Ishikawa (cell line): ENCODE measurements at regions not wholly inside any gene's neighbourhood (a gene's known extent, or its start where the extent isn't known, plus 50 kb on each side); places are given as distances from the start of the nearest gene placed in this dataset.

Experiments
- CEBPB ChIP-seq: IDR thresholded peaks from 2 replicates; pipeline ENCODE4 v1.6.1; 2012
- CREB1 ChIP-seq: IDR thresholded peaks from 2 replicates; pipeline ENCODE4 v1.6.1; 2012; ENCODE audit warnings: low read depth
- EGR1 ChIP-seq: IDR thresholded peaks from 2 replicates; pipeline ENCODE4 v1.6.1; 2012
- EP300 ChIP-seq: IDR thresholded peaks from 2 replicates; pipeline ENCODE4 v1.6.1; 2012; ENCODE audit warnings: borderline replicate concordance
- FOXM1 ChIP-seq: IDR thresholded peaks from 2 replicates; pipeline ENCODE4 v1.6.1; 2012; ENCODE audit warnings: low read depth, borderline replicate concordance
- NFIC ChIP-seq: IDR thresholded peaks from 2 replicates; pipeline ENCODE4 v1.6.1; 2012
- RAD21 ChIP-seq: IDR thresholded peaks from 2 replicates; pipeline ENCODE4 v1.6.1; 2012; ENCODE audit warnings: low read depth
- TAF1 ChIP-seq: IDR thresholded peaks from 2 replicates; pipeline ENCODE4 v1.6.1; 2012; ENCODE audit warnings: low read depth, mild to moderate bottlenecking
- TCF12 ChIP-seq: IDR thresholded peaks from 2 replicates; pipeline ENCODE4 v1.6.1; 2012; ENCODE audit warnings: low read depth
- TEAD4 ChIP-seq: IDR thresholded peaks from 2 replicates; pipeline ENCODE4 v1.6.1; 2012
- YY1 ChIP-seq: IDR thresholded peaks from 2 replicates; pipeline ENCODE4 v1.6.1; 2012; ENCODE audit warnings: low read depth
- ZBTB7A ChIP-seq: IDR thresholded peaks from 2 replicates; pipeline ENCODE4 v1.6.1; 2012; ENCODE audit warnings: low read depth
- TF ChIP-seq, protein P1 (sequence below): IDR thresholded peaks from 2 replicates; pipeline ENCODE4 v1.6.1; 2012; ENCODE audit warnings: low read depth, mild to moderate bottlenecking
- TF ChIP-seq, protein P2 (sequence below): IDR thresholded peaks from 2 replicates; pipeline ENCODE4 v1.6.1; 2012
- TF ChIP-seq, protein P3 (sequence below): IDR thresholded peaks from 2 replicates; pipeline ENCODE4 v1.6.1; 2012

DNA sequence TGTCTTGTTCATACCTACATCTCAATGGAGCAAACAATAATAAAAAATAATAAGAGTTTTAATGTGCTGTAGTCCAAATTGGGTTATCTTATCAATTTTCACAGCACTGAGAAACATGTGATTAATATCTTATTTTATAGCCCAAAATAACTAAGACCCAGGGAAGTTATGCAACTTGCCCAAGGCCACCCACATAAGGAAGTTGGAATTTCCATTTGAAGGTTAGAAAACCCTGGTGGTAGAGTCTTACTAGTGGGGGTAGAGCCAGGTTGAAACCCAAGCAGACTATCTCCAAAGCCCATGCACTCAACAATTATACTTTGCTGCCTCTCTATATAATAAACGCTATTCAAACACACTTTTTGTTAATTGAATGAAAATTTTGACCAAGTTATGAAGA is 270.0 kb upstream of the CAND1 start:
- TF ChIP-seq TEAD4 (no peak), ZBTB7A (no peak), YY1 (no peak), EP300 (no peak), RAD21 (no peak), FOXM1 (no peak), CEBPB (no peak), EGR1 (no peak), NFIC (no peak), TCF12 (no peak), CREB1 (no peak), TAF1 (no peak)
- TF ChIP-seq, protein P1, sequence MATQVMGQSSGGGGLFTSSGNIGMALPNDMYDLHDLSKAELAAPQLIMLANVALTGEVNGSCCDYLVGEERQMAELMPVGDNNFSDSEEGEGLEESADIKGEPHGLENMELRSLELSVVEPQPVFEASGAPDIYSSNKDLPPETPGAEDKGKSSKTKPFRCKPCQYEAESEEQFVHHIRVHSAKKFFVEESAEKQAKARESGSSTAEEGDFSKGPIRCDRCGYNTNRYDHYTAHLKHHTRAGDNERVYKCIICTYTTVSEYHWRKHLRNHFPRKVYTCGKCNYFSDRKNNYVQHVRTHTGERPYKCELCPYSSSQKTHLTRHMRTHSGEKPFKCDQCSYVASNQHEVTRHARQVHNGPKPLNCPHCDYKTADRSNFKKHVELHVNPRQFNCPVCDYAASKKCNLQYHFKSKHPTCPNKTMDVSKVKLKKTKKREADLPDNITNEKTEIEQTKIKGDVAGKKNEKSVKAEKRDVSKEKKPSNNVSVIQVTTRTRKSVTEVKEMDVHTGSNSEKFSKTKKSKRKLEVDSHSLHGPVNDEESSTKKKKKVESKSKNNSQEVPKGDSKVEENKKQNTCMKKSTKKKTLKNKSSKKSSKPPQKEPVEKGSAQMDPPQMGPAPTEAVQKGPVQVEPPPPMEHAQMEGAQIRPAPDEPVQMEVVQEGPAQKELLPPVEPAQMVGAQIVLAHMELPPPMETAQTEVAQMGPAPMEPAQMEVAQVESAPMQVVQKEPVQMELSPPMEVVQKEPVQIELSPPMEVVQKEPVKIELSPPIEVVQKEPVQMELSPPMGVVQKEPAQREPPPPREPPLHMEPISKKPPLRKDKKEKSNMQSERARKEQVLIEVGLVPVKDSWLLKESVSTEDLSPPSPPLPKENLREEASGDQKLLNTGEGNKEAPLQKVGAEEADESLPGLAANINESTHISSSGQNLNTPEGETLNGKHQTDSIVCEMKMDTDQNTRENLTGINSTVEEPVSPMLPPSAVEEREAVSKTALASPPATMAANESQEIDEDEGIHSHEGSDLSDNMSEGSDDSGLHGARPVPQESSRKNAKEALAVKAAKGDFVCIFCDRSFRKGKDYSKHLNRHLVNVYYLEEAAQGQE, result no peak
- TF ChIP-seq, protein P2, sequence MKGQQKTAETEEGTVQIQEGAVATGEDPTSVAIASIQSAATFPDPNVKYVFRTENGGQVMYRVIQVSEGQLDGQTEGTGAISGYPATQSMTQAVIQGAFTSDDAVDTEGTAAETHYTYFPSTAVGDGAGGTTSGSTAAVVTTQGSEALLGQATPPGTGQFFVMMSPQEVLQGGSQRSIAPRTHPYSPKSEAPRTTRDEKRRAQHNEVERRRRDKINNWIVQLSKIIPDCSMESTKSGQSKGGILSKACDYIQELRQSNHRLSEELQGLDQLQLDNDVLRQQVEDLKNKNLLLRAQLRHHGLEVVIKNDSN, result no peak

DNA sequence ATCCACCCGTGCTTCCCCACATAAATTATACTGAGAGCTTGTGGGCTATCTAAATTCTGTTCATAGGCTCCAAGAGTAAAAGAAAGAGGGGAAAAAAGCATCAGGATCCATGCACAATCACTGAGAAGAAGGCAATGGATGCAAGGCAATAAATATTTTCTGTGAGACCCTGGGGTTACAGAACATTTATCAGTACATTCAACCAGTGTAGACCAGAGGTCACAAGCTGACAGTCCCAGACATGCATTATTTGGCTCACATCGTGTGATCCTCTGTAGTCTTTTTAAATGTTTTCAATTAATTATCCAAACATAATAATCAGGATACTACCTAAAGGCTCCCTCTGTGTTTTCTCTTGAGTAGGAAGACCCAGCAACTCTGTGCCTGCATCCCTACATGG is 267.9 kb upstream of the CAND1 start:
- TF ChIP-seq EGR1 (no peak), CEBPB (no peak), FOXM1 (no peak), TAF1 (no peak), YY1 (no peak), RAD21 (no peak), NFIC (no peak), EP300 (no peak), TCF12 (no peak), ZBTB7A (no peak), TEAD4 (no peak), CREB1 (no peak)
- TF ChIP-seq, protein P3, sequence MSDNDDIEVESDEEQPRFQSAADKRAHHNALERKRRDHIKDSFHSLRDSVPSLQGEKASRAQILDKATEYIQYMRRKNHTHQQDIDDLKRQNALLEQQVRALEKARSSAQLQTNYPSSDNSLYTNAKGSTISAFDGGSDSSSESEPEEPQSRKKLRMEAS, result no peak
- TF ChIP-seq, protein P1, result no peak
- TF ChIP-seq, protein P2, result no peak

DNA sequence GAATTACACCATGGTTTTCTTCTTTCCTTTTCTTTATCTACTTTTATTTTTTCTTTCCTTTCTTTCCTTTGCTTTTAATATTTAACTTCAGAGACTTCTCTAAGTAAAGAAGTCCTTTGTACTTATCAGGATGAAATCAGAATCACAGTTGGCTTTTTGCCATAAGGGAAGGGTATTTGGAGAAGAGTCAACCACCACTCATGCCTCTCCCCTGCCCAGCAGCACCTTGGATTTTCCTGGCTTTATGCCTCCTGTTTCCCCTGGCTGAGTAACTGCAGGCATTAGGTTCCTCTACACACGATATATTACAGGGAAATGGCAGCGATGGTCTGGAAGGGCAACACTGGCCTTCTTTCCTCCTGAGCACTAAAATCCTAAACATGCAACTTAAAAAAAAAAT is 266.4 kb upstream of the CAND1 start:
- TF ChIP-seq, protein P2, result no peak
- TF ChIP-seq EP300 (no peak), CEBPB (no peak), TAF1 (no peak), NFIC (no peak), FOXM1 (no peak), EGR1 (no peak), TEAD4 (no peak), RAD21 (no peak), CREB1 (no peak), TCF12 (no peak), YY1 (no peak), ZBTB7A (no peak)
- TF ChIP-seq, protein P3, result no peak
- TF ChIP-seq, protein P1, result no peak

DNA sequence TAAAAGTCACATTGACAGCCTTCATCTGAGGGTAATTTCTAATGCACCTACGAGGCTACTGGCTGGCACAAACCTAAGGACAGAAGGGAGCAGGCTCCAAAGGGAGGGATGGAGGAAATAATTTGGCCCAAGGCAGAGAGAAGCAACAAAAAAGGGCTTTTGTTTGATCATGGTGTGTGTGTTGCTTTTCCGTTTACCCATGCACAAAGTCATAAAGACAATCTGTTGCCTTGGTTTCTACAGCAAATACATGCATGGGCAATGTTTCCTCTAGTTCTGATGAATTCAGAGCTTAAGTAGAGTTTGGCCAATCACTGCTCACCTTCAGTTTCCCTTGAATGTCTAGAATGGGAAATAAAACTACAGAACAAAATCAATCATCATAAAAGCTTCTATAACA is 262.5 kb upstream of the CAND1 start:
- no peak for TF ChIP-seq CREB1
- TF ChIP-seq RAD21, result no peak
- no peak for TF ChIP-seq NFIC
- TF ChIP-seq TCF12, result no peak
- no peak for TF ChIP-seq TEAD4
- TF ChIP-seq, protein P2, result no peak
- no peak for TF ChIP-seq CEBPB
- TF ChIP-seq, protein P3, result no peak
- no peak for TF ChIP-seq EGR1
- TF ChIP-seq ZBTB7A, result no peak
- no peak for TF ChIP-seq FOXM1
- TF ChIP-seq EP300, result no peak
- TF ChIP-seq, protein P1, result no peak
- TF ChIP-seq TAF1, result no peak
